Duodenal mucosa (tissue), 2 donors: ENCODE measurements at regions not wholly inside any gene's neighbourhood (a gene's known extent, or its start where the extent isn't known, plus 50 kb on each side); places are given as distances from the start of the nearest gene placed in this dataset.

Experiments used
- H3K27ac ChIP-seq: one replicate; pipeline ENCODE4 v1.7.0; 2013; ENCODE audit warnings: low read depth, low read length
- H3K27me3 ChIP-seq, 2 donors: one replicate each; pipeline ENCODE4 v1.7.0; 2013; ENCODE audit warnings: low read length in 2 of 2, control low read depth in 1 of 2; ENCODE audit not compliant: insufficient read depth in 2 of 2, control insufficient read depth in 1 of 2
- H3K36me3 ChIP-seq, 2 donors: one replicate each; pipeline ENCODE4 v1.7.0; 2013; ENCODE audit warnings: low read length in 2 of 2, control low read depth in 1 of 2; ENCODE audit not compliant: insufficient read depth in 2 of 2, control insufficient read depth in 1 of 2
- H3K4me1 ChIP-seq, 2 donors: one replicate each; pipeline ENCODE4 v1.7.0; 2013; ENCODE audit warnings: low read length in 2 of 2, control low read depth in 1 of 2; ENCODE audit not compliant: insufficient read depth in 2 of 2, control insufficient read depth in 1 of 2
- H3K4me3 ChIP-seq, 2 donors: one replicate each; pipeline ENCODE4 v1.7.0; 2013; ENCODE audit warnings: low read length in 2 of 2, low read depth in 1 of 2
- H3K9ac ChIP-seq, 2 donors: one replicate each; pipeline ENCODE4 v1.7.0; 2013; ENCODE audit warnings: low read length in 2 of 2, low read depth in 1 of 2
- H3K9me3 ChIP-seq, 2 donors: one replicate each; pipeline ENCODE4 v1.7.0; 2013; ENCODE audit warnings: low read length in 2 of 2, control low read depth in 1 of 2; ENCODE audit not compliant: control insufficient read depth in 1 of 2

DNA sequence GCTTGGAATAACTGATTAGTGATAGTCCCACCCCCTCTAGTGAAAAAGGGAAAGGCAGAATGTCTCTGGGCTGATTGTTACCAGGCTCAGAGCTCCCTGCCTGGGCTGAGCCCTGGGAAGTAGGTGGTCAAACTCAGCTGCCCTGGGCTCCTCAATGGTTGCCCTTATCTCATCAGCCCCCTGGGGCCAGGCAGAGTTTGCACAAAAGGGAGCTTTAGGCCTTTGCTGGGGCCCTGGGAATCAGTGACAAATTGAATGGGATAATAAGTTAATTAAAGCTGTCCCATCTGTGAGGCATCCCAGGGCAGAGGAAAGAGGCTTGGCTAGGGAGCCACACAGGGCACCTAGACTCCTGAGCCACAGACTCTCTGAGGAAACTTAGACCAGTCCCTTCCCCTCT is 89.0 kb downstream of the EFNB1 start:
- no peak overlapping the region for H3K4me3 ChIP-seq
- H3K4me1 ChIP-seq, result peaks cover 0 to 4% of the 10 kb centered on the region in 2 donors
- no peaks in the 10 kb centered on the region for H3K27me3 ChIP-seq
- H3K9ac ChIP-seq, result no peak overlapping the region
- H3K36me3 ChIP-seq, result no peaks in the 10 kb centered on the region
- no peak overlapping the region for H3K27ac ChIP-seq
- no peaks in the 10 kb centered on the region for H3K9me3 ChIP-seq

DNA sequence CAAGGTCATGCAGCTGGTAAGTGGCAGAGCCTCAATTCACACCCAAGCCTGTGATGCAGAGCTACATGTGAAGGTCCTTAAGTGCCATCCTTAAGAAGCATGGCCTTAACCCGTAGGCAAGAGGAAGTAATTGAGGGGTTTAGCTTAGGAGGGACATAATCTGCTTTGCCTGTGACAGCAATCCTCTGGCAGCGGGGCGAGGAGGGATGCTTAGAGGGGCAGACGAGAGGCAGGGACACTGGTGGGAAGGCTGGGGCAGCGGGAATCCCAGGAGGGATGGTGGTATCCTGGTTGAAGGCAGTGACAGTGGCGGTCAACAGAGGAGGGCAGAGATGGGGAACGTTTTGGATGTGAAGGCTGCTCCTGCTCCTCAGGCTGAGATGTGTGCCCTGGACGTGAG is 88.1 kb downstream of the EFNB1 start:
- H3K27ac ChIP-seq, result no peak overlapping the region
- no peaks in the 10 kb centered on the region for H3K36me3 ChIP-seq
- H3K9me3 ChIP-seq, result no peaks in the 10 kb centered on the region
- no peak overlapping the region for H3K9ac ChIP-seq
- no peak overlapping the region for H3K4me3 ChIP-seq
- H3K4me1 ChIP-seq, result no peaks in the 10 kb centered on the region
- no peaks in the 10 kb centered on the region for H3K27me3 ChIP-seq

DNA sequence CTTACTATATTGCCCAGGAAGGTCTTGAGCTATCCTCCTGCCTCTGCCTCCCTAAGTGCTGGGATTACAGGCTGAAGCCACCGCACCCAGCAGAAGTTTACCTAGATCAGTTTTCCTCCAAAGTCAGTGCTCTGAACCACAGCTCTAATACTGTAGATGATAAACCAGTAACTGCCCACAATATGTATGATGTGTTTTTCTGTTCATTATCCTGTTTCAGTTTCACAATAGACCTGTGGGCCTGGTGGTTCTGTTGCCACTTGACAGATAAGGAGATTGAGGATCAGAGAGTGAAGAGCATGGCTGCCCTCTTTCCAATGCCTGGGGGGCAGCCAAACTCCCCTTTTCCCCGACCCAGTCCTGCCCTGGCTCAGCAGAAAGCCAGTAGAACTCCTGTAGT is 87.0 kb downstream of the EFNB1 start:
- Histone ChIP-seq H3K9ac (no peak overlapping the region), H3K9me3 (no peaks in the 10 kb centered on the region), H3K36me3 (no peaks in the 10 kb centered on the region), H3K4me3 (no peak overlapping the region), H3K27me3 (no peaks in the 10 kb centered on the region), H3K27ac (no peak overlapping the region), H3K4me1 (no peaks in the 10 kb centered on the region)

DNA sequence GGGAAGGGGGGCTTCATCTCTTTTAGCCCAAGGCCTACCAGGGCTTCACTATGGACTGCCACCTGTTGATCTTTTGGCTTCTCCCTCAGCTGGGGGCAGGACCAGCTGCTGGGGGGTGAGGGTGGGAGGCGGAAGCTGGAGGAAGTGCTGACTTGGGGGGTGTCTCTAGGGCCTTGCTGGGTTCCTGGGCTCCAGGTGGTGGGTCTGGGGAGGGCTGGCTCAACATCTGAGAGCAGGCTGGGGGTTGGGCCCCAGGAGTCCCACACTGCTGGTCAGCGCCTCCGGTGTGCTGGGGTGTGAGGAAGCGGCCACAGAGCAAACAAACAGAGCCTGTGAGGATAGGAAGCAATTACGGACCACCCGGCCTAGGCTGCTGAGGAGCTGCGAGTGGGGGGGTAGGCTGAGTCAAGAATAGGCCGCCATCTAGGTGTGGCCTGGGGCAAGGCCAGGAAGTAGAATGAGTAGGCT is 85.7 kb downstream of the EFNB1 start:
- Histone ChIP-seq H3K36me3 (no peaks in the 10 kb centered on the region), H3K9ac (no peak overlapping the region), H3K27me3 (no peaks in the 10 kb centered on the region), H3K4me3 (no peak overlapping the region), H3K9me3 (no peaks in the 10 kb centered on the region), H3K4me1 (peaks cover 4 to 12% of the 10 kb centered on the region in 2 donors), H3K27ac (no peak overlapping the region)

DNA sequence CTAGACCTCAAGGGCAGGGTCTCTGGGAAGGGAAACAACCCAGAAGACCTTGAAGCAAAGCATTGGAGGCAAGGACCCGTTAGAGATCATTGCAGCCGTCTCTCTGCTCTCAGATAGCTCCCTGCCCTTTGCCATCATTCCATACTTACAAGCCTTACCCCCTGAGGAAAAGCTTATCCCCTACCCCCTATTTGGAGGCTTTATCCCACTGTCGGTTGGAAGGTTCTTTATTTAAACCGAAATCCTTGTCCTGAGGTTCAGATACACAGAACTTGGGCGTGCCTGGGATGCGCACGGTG is 84.4 kb downstream of the EFNB1 start:
- no peak overlapping the region for H3K27ac ChIP-seq
- no peaks in the 10 kb centered on the region for H3K9me3 ChIP-seq
- no peak overlapping the region for H3K4me3 ChIP-seq
- no peaks in the 10 kb centered on the region for H3K27me3 ChIP-seq
- peaks cover 4 to 17% of the 10 kb centered on the region in 2 donors for H3K4me1 ChIP-seq
- no peak overlapping the region for H3K9ac ChIP-seq
- H3K36me3 ChIP-seq, result no peaks in the 10 kb centered on the region

DNA sequence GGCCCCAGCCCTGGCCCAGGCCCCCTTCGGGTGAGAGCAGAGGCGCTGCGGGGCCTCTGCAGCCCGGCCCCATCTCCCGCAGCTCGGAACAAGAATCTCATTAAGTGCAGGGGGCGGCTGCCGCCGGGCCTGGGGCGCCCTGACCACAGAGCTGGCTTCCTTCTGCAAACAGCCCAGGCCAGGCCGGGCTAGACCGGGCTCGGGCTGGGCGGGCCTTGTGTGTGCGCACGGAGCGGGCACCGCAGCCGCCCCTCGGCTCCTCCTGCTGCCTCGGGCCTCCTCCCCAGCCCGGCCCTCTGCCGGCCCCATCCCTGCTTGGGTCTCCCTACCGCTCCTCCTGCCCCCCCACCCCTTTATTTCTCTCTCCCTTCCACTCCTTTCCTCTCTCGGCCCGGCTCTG is 83.3 kb downstream of the EFNB1 start:
- H3K9ac ChIP-seq, result no peak overlapping the region
- no peaks in the 10 kb centered on the region for H3K9me3 ChIP-seq
- H3K27me3 ChIP-seq, result no peaks in the 10 kb centered on the region
- no peaks in the 10 kb centered on the region for H3K36me3 ChIP-seq
- H3K27ac ChIP-seq, result no peak overlapping the region
- H3K4me3 ChIP-seq, result no peak overlapping the region
- H3K4me1 ChIP-seq, result peaks cover 4 to 17% of the 10 kb centered on the region in 2 donors

DNA sequence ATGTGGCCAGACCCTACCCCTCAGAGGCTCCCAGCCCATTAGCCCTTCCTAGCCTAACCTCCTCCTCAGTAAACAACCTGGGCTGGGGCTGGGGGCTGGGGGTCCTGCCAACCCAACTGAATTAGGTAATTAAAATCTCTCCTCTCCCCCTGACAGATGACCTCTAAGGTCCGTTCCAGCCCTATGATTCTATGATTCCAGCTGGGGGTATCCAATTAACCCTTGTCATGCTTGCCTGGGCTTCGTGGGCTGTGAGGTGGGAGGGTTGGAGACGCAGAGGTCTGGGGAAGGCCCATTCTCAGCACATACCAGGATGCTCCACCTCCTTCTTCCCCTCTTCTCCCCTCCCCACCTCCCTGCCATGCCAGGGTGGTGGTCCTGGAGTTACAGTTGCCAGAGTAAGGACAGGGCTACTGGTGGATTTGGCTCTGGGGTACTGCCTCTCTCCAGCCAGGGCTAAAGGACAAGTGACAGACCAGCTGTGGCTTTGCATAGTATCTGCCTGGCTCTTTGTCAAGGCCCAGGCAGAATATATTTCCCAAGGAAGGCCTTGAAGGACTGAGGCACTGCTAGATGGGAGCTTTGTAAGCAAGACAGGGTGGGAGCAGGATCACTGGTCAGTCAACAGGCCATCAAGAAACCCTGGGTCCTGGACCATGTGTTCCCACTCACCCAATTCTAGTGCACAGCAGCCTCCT is 82.1 kb downstream of the EFNB1 start:
- Histone ChIP-seq H3K27ac (no peak overlapping the region), H3K4me1 (peaks cover 4 to 17% of the 10 kb centered on the region in 2 donors), H3K9ac (no peak overlapping the region), H3K9me3 (no peaks in the 10 kb centered on the region), H3K27me3 (no peaks in the 10 kb centered on the region), H3K4me3 (no peak overlapping the region), H3K36me3 (no peaks in the 10 kb centered on the region)

DNA sequence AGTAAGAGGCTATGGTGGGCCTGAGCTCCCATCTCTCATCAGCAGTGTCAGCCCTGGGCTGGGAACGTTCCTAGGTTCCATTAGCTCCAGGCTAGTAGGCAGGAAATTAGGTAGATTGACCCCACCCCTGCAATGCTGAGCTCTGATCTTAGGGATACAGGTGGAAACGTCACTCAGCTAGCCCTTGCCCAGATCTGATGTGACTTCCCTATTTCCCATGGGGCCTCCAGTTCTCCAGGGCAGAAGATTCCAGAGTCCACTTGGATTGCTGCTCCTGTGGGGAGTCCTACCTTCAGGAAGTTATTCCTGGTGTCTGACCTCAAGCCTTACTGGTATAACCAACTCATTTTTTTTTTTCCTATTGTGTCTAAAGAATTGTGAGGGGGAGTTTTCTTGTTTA is 81.1 kb downstream of the EFNB1 start:
- Histone ChIP-seq H3K4me1 (peaks cover 4 to 17% of the 10 kb centered on the region in 2 donors), H3K4me3 (no peak overlapping the region), H3K9ac (no peak overlapping the region), H3K36me3 (no peaks in the 10 kb centered on the region), H3K27ac (no peak overlapping the region), H3K9me3 (no peaks in the 10 kb centered on the region), H3K27me3 (no peaks in the 10 kb centered on the region)

DNA sequence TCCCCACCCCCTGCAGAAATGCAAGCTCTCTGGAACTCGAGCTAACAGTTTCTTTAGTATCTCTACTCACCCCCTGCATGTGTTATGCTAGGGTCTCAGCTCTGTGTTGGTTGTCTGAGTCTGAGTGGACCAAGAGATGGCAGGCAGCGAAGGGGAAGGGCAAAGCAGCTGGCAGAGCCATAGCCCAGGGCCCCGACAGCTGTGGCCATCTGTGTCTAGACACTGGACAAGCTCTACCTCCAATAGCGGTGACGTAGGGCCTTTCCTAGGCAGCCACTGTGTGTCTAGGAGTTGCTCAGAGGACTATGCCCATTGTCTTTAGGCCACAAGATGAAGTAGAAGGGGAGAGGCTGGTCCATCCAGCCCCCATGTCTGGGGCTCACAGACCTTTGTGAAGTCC is 79.2 kb downstream of the EFNB1 start:
- no peaks in the 10 kb centered on the region for H3K27me3 ChIP-seq
- H3K4me3 ChIP-seq, result no peak overlapping the region
- no peak overlapping the region for H3K9ac ChIP-seq
- no peaks in the 10 kb centered on the region for H3K36me3 ChIP-seq
- no peak overlapping the region for H3K27ac ChIP-seq
- H3K9me3 ChIP-seq, result no peaks in the 10 kb centered on the region
- peaks cover 4 to 17% of the 10 kb centered on the region in 2 donors for H3K4me1 ChIP-seq

DNA sequence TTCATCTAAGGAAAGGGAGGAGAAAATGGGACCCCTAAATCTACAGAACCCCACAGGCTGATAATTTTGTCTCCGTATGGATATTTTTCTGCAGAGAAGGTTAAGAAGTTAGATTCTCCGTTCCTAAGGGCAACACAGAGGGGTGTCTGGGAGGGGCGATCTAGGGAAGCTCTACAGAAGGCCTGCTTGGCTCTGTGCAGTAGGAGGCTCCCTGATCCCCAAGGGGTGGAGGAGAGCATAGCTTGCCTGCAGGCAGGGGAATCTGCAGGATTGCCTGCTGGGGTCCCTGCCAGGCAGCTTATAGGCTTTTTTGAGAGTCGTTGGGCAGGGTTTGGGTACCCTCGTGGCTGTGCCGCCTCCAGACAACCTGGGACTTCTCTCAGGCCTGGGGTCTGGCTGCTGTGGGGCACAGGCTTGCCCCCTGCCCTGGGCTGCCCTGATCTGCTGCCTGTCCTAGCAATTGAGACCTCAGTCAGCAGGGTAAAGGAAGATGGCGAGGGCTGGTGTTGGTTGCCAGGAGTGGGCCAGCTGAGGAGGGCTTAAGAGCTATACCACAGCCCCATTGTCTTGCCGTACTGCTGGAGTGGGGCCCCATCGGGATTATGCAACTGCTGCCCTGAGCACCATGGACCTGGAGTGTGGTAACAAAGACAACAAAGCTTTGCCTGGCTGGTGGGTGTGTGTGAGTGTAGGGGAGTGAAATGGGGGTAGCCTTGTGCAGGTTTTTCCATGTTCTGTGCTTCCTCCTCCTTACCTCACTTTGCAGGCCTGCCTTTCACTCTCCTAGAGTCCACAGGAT is 74.1 kb downstream of the EFNB1 start:
- peaks cover 0 to 7% of the 10 kb centered on the region in 2 donors for H3K4me1 ChIP-seq
- no peak overlapping the region for H3K9ac ChIP-seq
- H3K27ac ChIP-seq, result no peak overlapping the region
- no peaks in the 10 kb centered on the region for H3K27me3 ChIP-seq
- H3K36me3 ChIP-seq, result no peaks in the 10 kb centered on the region
- H3K4me3 ChIP-seq, result no peak overlapping the region
- no peaks in the 10 kb centered on the region for H3K9me3 ChIP-seq
